GM18498 (cell line): ENCODE measurements at regions not wholly inside any gene's neighbourhood (a gene's known extent, or its start where the extent isn't known, plus 50 kb on each side); places are given as distances from the start of the nearest gene placed in this dataset.
"Not testable (repeated sequence)": the region's sequence is repeated elsewhere in the genome, so short reads cannot be mapped to it uniquely, and the experiment has no call there.

Experiments
- ATAC-seq: cut with Tn5 transposase; IDR thresholded peaks from one replicate; pipeline ENCODE4 v1.9.1; 2021; ENCODE audit warnings: mild to moderate bottlenecking, moderate library complexity; ENCODE audit not compliant: unreplicated experiment

DNA sequence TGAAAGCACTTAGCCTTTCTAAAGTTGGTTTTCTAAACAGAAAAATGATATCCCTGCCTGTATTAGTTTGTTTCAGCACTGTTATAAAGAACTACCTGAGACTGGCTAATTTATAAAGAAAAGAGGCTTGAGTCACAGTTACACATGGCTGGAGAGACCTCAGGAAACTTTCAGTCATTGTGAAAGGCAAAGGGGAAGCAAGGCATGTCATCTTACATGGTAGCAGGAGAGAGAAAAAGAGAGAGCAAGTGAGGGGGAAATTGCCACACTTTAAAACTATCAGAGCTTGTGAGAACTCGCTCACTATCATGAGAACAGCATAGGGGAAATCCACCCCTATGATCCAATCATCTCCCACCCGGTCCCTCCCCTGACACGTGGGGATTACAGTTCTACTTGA, 64.9 kb downstream of the FAM170A start:
- ATAC-seq: no peak

DNA sequence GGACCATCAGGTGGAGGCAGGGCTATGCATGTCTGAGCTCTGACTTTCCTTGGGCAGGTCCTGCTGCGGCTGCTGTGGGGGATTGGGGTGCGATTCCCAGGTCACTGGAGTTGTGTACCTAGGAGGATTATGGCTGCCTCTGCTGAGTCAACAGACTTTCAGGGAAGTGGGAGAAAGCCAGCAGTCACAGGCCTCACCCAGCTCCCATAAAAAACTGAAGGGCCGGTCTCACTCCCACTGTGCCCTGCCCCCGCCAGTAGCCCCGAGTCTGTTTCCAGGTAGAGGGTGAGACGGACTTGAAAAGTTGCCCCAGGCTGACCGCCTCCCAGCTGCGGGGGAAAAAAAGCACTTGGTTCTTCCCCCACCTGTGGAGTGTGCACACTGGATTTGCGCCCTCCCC, 76.7 kb downstream of the FAM170A start:
- no peak for ATAC-seq

DNA sequence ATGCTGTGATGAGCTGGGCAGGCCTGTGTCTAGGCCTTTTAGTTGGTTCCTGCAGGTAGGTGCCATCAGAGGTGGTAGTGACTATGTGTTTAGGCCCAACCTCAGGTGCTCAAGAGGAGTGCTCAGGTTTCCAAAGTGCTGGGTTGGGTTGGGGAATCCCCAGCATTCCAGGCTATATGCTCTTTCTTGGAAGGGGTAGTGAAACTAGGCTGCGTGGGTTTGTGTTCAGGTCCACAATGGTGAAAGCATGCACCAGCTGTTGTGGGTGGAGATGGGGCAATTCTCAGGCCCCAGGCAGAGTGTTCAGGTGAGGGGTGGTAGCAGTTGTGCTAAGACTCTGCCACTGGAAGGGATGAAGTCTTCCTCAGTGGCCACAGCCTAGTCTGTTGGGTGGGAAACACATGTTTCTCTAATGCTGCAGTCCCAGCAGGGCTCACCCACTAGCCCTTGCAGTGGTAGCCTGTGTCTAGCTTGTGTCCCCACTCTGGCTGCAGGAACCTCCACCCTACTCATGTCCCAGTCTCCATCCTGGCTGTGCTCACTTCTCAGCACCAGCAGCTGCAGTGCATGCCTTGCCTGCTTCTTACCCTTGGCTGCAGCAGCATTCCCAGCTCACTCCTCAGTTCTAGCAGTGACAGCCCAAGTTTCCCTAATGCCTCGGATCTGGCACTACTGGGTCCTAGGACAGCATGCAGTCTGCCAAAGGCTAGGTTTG, 78.9 kb downstream of the FAM170A start:
- no peak for ATAC-seq

- no peak for ATAC-seq
These were observed 92.4 kb downstream of the FAM170A start for GRCh38 chr5:119721775-119722174.

DNA sequence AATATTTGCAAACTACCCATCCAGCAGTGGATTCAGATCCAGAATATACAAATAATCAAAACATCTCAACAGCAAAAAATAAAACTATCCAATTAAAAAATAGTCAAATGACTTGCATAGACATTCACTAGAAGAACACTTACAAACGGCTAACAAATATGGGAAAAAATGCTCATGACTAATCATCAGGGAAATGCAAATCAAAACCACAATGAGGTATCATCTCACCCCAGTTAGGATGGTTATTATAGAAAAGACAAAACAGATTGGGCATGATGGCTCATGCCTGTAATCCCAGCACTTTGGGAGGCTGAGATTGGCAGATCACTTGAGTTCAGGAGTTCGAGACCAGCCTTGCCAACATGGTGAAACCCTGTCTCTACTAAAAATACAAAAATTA, 95.9 kb downstream of the FAM170A start:
- not testable (repeated sequence) for ATAC-seq

GRCh38 chr5:119726544-119726943, 97.2 kb downstream of the FAM170A start:
- ATAC-seq: no peak

DNA sequence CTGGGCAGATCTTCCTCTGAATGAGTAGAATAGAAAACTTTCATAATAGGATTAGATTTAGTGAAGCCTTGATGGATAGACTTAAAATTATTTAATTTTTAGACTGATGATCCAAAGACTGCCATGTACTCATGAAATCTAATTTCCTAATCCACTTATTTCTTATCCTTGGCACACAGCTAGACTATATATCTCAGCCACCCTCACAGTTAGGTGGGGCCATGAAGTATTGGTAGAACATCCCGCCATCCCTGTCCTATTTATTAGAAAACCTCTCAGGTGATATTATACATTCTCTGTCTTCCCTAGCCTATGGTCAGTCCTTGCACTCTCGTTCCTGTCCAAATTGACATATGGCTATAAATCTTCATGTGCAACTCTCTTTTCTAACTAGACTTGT, 110.9 kb downstream of the FAM170A start:
- no peak for ATAC-seq

DNA sequence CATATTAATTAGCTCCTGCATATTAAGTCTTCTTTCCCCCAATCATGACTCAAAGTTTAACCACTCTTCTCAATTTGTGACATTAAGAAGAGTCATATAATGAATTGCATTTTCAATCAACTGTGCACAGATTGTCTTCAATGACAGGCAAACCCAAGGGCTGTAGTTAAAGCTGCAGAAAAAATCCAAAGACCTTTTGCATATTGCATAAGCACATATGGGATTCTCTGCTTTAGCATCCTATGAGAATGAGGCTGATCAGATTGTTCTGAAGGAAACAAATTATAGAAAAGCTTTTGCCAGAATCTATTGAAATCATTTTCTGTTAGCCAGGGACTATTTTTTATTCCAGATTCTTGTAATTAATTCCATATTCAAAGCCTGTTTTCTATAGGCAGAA, 112.3 kb downstream of the FAM170A start:
- no peak for ATAC-seq

GRCh38 chr5:119742311-119742710, 113.0 kb downstream of the FAM170A start:
- ATAC-seq: no peak

- peak; percentile 86 for ATAC-seq
These were observed 114.6 kb downstream of the FAM170A start for GRCh38 chr5:119743927-119744326.

GRCh38 chr5:119745976-119746375, 116.6 kb downstream of the FAM170A start:
- no peak for ATAC-seq

- ATAC-seq: no peak
These were observed 117.6 kb downstream of the FAM170A start for GRCh38 chr5:119746984-119747383.

GRCh38 chr5:119750887-119751733, 121.8 kb downstream of the FAM170A start:
- no peak for ATAC-seq

DNA sequence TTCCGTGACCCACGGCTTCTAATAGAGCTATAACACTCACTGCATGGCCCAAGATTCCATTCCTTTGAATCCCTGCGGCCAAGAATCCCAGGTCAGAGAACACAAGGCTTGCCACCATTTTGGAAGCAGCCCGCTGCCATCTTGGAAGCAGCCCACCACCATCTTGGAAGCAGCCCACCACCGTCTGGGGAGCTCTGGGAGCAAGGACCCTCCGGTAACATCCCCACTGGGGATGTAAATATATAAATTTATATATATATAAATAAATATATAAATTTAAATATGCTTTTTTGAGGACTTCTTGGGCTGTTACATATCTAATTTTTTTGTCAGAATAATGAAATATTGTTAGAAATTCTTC, 122.4 kb downstream of the FAM170A start:
- ATAC-seq: no peak

DNA sequence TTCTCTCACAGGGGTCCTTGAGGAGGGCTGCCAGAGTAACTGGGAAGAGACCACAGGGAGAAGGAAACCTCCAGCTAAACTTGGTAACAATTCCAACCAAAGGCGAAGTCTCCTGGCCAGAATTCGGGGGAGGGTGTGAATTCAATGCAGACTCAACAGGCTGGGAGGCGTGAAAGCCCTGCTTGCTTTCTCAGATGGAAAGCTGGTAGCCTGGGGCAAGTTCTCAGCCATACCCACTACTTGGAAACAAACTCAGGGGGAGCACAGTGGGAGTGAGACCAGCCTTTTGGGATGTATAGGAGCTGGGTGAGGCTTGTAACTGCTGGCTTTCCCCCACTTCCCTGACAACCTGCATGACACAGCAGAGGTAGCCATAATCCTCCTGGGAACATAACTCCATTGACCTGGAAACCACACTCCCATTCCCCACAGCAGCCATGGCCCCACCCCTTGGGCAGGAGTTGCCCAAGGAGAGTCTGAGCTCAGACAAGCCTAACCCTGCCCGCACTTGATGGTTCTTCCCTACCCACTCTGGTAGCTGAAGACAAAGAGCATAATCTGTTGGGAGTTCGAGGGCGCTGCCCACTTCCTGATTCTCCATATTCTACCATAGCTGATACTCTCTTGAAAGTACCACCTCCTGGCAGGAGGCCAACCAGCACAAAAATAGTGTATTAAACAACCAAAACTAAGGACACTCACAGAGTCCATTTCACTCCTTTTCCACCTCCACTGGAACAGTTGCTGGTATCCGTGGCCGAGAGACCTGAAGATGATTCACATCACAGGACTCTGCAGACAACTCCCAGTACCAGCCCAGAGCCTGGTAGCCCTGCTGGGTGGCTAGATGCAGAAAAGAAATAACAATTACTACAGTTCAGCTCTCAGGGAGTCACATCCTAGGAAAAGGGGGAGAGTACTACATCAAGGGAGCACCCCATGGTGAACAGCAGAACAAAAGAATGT, 123.8 kb downstream of the FAM170A start:
- no peak for ATAC-seq

DNA sequence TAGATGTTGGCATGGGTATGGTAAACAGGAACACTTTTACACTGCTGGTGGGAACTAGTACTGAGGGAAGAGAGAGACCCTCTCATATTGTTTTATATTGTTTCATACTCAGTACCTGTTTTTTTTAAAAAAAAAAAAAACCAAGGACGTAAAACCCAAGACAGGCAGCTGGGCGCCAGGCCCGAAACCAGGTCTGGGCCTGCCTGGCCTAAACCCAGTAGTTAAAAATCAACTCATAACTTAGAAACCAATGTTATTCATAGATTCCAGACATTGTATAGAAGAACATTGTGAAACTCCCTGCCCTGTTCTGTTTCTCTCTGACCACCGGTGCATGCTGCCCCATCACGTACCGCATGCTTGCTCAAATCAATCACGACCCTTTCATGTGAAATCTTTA, 125.5 kb downstream of the FAM170A start:
- not testable (repeated sequence) for ATAC-seq

DNA sequence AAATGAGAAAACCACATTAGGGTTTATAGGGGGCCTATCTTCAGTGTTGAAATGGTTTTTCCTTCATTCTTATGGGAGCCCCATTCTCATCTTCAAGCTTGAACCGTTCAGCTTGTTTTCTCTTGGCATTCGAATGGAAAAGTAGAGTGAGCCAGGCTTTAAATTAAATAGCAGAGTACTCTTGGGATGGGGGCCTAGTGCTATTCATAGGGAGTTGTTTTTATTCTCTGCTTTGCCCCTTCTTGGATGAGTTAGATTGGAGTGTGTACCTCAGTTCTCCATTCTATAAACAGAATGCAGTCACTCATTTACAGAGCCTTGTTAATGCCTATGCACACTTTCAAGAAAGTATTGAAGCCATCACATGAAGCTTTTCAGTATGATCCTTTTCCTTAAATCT, 127.9 kb downstream of the FAM170A start:
- ATAC-seq: no peak

- not testable (repeated sequence) for ATAC-seq
These were observed 140.6 kb downstream of the FAM170A start for GRCh38 chr5:119769695-119770693.

DNA sequence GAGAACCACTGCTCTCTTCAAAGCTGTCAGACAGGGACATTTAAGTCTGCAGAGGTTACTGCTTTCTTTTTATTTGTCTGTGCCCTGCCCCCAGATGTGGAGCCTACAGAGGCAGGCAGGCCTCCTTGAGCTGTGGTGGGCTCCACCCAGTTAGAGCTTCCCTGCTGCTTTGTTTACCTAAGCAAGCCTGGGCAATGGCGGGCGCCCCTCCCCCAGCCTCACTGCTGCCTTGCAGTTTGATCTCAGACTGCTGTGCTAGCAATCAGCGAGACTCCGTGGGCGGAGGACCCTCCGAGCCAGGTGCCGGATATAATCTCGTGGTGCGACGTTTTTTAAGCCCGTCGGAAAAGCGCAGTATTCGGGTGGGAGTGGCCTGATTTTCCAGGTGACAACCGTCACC, 150.8 kb downstream of the FAM170A start:
- ATAC-seq: not testable (repeated sequence)

DNA sequence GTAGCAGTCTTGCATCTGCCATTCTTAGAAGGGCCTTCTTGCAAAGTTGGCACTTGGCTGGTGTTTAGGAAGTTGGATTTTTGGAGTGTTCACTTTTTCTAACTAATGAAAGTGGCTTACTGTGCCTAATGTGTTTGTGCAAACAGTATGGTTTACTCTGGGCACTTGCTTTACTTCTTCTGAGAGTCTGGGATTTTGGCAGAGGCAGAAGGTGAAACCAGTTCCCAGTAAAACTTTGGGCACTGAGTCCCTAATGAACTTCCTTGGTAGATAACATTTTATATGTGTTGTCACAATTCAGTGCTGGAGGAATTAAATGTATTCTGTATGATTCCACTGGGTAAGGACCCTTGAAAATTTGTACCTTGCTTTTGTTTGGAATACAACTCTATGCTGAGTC, 155.7 kb downstream of the FAM170A start:
- no peak for ATAC-seq
